WTC11 (cell line): ENCODE measurements at regions not wholly inside any gene's neighbourhood (a gene's known extent, or its start where the extent isn't known, plus 50 kb on each side); places are given as distances from the start of the nearest gene placed in this dataset.

Experiments
- ATAC-seq: fragments of 200-7000 bp; cut with Tn5 transposase; 2 replicates; pipeline ENCODE4 v1.10.0; 2021; ENCODE audit warnings: mild to moderate bottlenecking, moderate library complexity
- CTCF ChIA-PET: fragments of 300-600 bp; sonication (Branson Sonifier 250); formaldehyde crosslinking; loops from one replicate; lab custom pipeline; 2021; ENCODE audit warnings: antibody characterized with exemption; lab: Charles Lee
- POLR2A ChIA-PET: fragments of 350-600 bp; sonication (Branson Sonifier 250); formaldehyde crosslinking; loops from one replicate; lab custom pipeline; 2021; ENCODE audit warnings: antibody characterized with exemption; lab: Charles Lee
- DNase-seq: peaks from one replicate; pipeline ENCODE4 v3.0.0; 2021; ENCODE audit warnings: low spot score
- H3K27ac Mint-ChIP-seq: 2 replicates; pipeline ENCODE4 v1.8.0; 2021; ENCODE audit warnings: mixed read lengths
- H3K27me3 Mint-ChIP-seq: 2 replicates; pipeline ENCODE4 v1.8.0; 2021; ENCODE audit warnings: low read depth, mild to moderate bottlenecking, moderate library complexity, mixed read lengths
- H3K36me3 Mint-ChIP-seq: 2 replicates; pipeline ENCODE4 v1.8.0; 2021; ENCODE audit warnings: mixed read lengths
- H3K4me1 Mint-ChIP-seq: 2 replicates; pipeline ENCODE4 v1.8.0; 2022; ENCODE audit warnings: mixed read lengths
- H3K4me3 Mint-ChIP-seq: 2 replicates; pipeline ENCODE4 v1.8.0; 2021; ENCODE audit warnings: mild to moderate bottlenecking, moderate library complexity, mixed read lengths
- H3K9me3 Mint-ChIP-seq: 2 replicates; pipeline ENCODE4 v1.8.0; 2021; ENCODE audit warnings: mixed read lengths
- AFF4 ChIP-seq: sonication (generic); formaldehyde crosslinking; IDR thresholded peaks from 2 replicates; pipeline ENCODE4 v1.8.1; 2023; ENCODE audit warnings: mild to moderate bottlenecking, missing genetic modification reagents, borderline replicate concordance
- CBFB ChIP-seq: sonication (generic); formaldehyde crosslinking; IDR thresholded peaks from 2 replicates; pipeline ENCODE4 v1.8.1; 2022; ENCODE audit warnings: mild to moderate bottlenecking, low read depth, missing genetic modification reagents
- ELF4 ChIP-seq: sonication (generic); formaldehyde crosslinking; IDR thresholded peaks from 2 replicates; pipeline ENCODE4 v1.8.1; 2022; ENCODE audit warnings: low read depth, mild to moderate bottlenecking, moderate library complexity, missing genetic modification reagents
- GRHL2 ChIP-seq: fragments of 250-450 bp; sonication (Bioruptor Pico); IDR thresholded peaks from 2 replicates; pipeline ENCODE4 v1.8.0; 2022; ENCODE audit warnings: mild to moderate bottlenecking, moderate library complexity; ENCODE audit not compliant: insufficient replicate concordance, severe bottlenecking
- JAZF1 ChIP-seq: fragments of 250-450 bp; sonication (Bioruptor Pico); IDR thresholded peaks from 2 replicates; pipeline ENCODE4 v1.9.0; 2021; ENCODE audit warnings: moderate library complexity, mild to moderate bottlenecking, inconsistent platforms
- MLX ChIP-seq: sonication (generic); formaldehyde crosslinking; IDR thresholded peaks from 2 replicates; pipeline ENCODE4 v1.8.1; 2023; ENCODE audit warnings: mild to moderate bottlenecking, missing genetic modification reagents, moderate library complexity
- MXD4 ChIP-seq: fragments of 250-450 bp; sonication (Bioruptor Pico); IDR thresholded peaks from 2 replicates; pipeline ENCODE4 v1.8.0; 2021; ENCODE audit warnings: mild to moderate bottlenecking, moderate library complexity, borderline replicate concordance
- NR1H2 ChIP-seq: sonication (generic); formaldehyde crosslinking; IDR thresholded peaks from 2 replicates; pipeline ENCODE4 v1.9.0; 2021; ENCODE audit warnings: mild to moderate bottlenecking, moderate library complexity, missing genetic modification reagents
- PRRX2 ChIP-seq: fragments of 250-450 bp; sonication (Bioruptor Pico); IDR thresholded peaks from 2 replicates; pipeline ENCODE4 v1.8.0; 2021; ENCODE audit warnings: mild to moderate bottlenecking
- SOX15 ChIP-seq: fragments of 250-450 bp; sonication (Bioruptor Pico); IDR thresholded peaks from 2 replicates; pipeline ENCODE4 v1.9.0; 2021; ENCODE audit warnings: mild to moderate bottlenecking
- TCF7 ChIP-seq: sonication (generic); formaldehyde crosslinking; IDR thresholded peaks from 2 replicates; pipeline ENCODE4 v1.8.0; 2022; ENCODE audit warnings: mild to moderate bottlenecking, low read depth, missing genetic modification reagents, moderate library complexity
- TEAD1 ChIP-seq: sonication (generic); formaldehyde crosslinking; IDR thresholded peaks from 2 replicates; pipeline ENCODE4 v1.8.0; 2022; ENCODE audit warnings: mild to moderate bottlenecking, missing genetic modification reagents
- ZNF121 ChIP-seq: sonication (generic); formaldehyde crosslinking; IDR thresholded peaks from 2 replicates; pipeline ENCODE4 v1.8.0; 2023; ENCODE audit warnings: missing genetic modification reagents
- ZNF219 ChIP-seq: sonication (generic); formaldehyde crosslinking; IDR thresholded peaks from 2 replicates; pipeline ENCODE4 v1.8.0; 2023; ENCODE audit warnings: missing genetic modification reagents, mild to moderate bottlenecking, borderline replicate concordance
- ZNF317 ChIP-seq: sonication (generic); formaldehyde crosslinking; IDR thresholded peaks from 2 replicates; pipeline ENCODE4 v1.8.1; 2023; ENCODE audit warnings: low read depth, mild to moderate bottlenecking, moderate library complexity, missing genetic modification reagents, borderline replicate concordance
- ZNF416 ChIP-seq: fragments of 250-450 bp; sonication (Bioruptor Pico); IDR thresholded peaks from 2 replicates; pipeline ENCODE4 v1.9.0; 2021; ENCODE audit warnings: mild to moderate bottlenecking, inconsistent platforms
- ZNF423 ChIP-seq: fragments of 250-450 bp; sonication (Bioruptor Pico); IDR thresholded peaks from 2 replicates; pipeline ENCODE4 v2.1.2; 2022; ENCODE audit warnings: mild to moderate bottlenecking, moderate library complexity
- ZNF512 ChIP-seq: sonication (generic); formaldehyde crosslinking; IDR thresholded peaks from 2 replicates; pipeline ENCODE4 v1.8.1; 2022; ENCODE audit warnings: missing genetic modification reagents, borderline replicate concordance
- TF ChIP-seq, protein P1 (sequence below): fragments of 200-600 bp; IDR thresholded peaks from 2 replicates; pipeline ENCODE4 v1.8.0; 2022; ENCODE audit warnings: antibody characterized with exemption
- TF ChIP-seq, protein P2 (sequence below): sonication (generic); formaldehyde crosslinking; IDR thresholded peaks from 2 replicates; pipeline ENCODE4 v1.8.1; 2023; ENCODE audit warnings: mild to moderate bottlenecking, missing genetic modification reagents, moderate library complexity
- TF ChIP-seq, protein P3 (sequence below): sonication (generic); formaldehyde crosslinking; IDR thresholded peaks from 2 replicates; pipeline ENCODE4 v1.8.1; 2023; ENCODE audit warnings: mild to moderate bottlenecking, missing genetic modification reagents

- TF ChIP-seq MLX: no peak
- TF ChIP-seq JAZF1 (CRISPR knock-in tag): no peak
These were observed 248.2 kb upstream of the PITRM1 start (continued) for GRCh38 chr10:3420527-3421469.

- ATAC-seq (no peak), DNase-seq (no peak)
- ChIA-PET CTCF (no interaction called here), POLR2A (no interaction called here)
- H3K27ac Mint-ChIP-seq: no peak overlapping the region
- no peaks in the 10 kb centered on the region for H3K36me3 Mint-ChIP-seq
- TF ChIP-seq ZNF423 (CRISPR knock-in tag) (no peak), ZNF416 (CRISPR knock-in tag) (no peak), TEAD1 (CRISPR knock-in tag) (no peak), ZNF512 (CRISPR knock-in tag) (no peak)
- no peaks in the 10 kb centered on the region for H3K9me3 Mint-ChIP-seq
- peaks cover 19% of the 10 kb centered on the region for H3K4me1 Mint-ChIP-seq
- no peaks in the 10 kb centered on the region for H3K27me3 Mint-ChIP-seq
- no peak overlapping the region for H3K4me3 Mint-ChIP-seq
These were observed 247.3 kb upstream of the PITRM1 start for GRCh38 chr10:3419719-3420495.

DNA sequence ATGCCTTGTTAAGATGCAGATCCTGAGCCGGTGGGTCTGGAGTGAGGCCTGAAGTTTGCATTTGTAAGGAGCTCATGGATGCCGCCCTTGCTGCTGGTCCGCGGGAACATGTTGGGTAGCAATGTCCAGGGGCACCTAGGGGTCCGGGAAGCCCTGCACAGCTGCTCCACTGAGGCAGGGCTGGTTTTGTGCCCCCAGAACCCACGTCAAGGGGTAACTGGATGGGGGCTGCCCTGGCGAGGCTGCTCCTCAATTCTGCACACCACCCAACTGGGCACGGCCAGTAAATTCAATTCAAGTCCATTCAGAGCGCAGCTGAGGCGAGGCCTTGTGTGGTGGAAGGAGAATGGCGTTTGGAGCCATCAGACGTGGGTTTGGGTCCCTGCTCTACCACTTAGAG, 246.3 kb upstream of the PITRM1 start:
- no peak overlapping the region for H3K27ac Mint-ChIP-seq
- H3K9me3 Mint-ChIP-seq: no peaks in the 10 kb centered on the region
- no peak overlapping the region for H3K4me3 Mint-ChIP-seq
- ATAC-seq (no peak), DNase-seq (no peak)
- ChIA-PET CTCF (interaction anchor here (0.7 to 1.1 kb wide), 2 partner anchors 125 to 155 kb away, joined by 3 to 4 read pairs; no protein-coding TSS in a partner anchor), POLR2A (no interaction called here)
- no peaks in the 10 kb centered on the region for H3K27me3 Mint-ChIP-seq
- no peaks in the 10 kb centered on the region for H3K36me3 Mint-ChIP-seq
- TF ChIP-seq, protein P1, sequence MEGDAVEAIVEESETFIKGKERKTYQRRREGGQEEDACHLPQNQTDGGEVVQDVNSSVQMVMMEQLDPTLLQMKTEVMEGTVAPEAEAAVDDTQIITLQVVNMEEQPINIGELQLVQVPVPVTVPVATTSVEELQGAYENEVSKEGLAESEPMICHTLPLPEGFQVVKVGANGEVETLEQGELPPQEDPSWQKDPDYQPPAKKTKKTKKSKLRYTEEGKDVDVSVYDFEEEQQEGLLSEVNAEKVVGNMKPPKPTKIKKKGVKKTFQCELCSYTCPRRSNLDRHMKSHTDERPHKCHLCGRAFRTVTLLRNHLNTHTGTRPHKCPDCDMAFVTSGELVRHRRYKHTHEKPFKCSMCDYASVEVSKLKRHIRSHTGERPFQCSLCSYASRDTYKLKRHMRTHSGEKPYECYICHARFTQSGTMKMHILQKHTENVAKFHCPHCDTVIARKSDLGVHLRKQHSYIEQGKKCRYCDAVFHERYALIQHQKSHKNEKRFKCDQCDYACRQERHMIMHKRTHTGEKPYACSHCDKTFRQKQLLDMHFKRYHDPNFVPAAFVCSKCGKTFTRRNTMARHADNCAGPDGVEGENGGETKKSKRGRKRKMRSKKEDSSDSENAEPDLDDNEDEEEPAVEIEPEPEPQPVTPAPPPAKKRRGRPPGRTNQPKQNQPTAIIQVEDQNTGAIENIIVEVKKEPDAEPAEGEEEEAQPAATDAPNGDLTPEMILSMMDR: no peak
- TF ChIP-seq JAZF1 (CRISPR knock-in tag) (no peak), MXD4 (no peak), ZNF121 (CRISPR knock-in tag) (no peak), AFF4 (CRISPR knock-in tag) (no peak), NR1H2 (no peak), TCF7 (no peak), CBFB (CRISPR knock-in tag) (no peak), ELF4 (CRISPR knock-in tag) (no peak), SOX15 (CRISPR knock-in tag) (no peak), ZNF219 (CRISPR knock-in tag) (no peak), ZNF317 (no peak), GRHL2 (CRISPR knock-in tag) (no peak), PRRX2 (CRISPR knock-in tag) (no peak)
- TF ChIP-seq, protein P2, sequence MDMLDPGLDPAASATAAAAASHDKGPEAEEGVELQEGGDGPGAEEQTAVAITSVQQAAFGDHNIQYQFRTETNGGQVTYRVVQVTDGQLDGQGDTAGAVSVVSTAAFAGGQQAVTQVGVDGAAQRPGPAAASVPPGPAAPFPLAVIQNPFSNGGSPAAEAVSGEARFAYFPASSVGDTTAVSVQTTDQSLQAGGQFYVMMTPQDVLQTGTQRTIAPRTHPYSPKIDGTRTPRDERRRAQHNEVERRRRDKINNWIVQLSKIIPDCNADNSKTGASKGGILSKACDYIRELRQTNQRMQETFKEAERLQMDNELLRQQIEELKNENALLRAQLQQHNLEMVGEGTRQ (CRISPR knock-in tag): no peak
- TF ChIP-seq, protein P3, sequence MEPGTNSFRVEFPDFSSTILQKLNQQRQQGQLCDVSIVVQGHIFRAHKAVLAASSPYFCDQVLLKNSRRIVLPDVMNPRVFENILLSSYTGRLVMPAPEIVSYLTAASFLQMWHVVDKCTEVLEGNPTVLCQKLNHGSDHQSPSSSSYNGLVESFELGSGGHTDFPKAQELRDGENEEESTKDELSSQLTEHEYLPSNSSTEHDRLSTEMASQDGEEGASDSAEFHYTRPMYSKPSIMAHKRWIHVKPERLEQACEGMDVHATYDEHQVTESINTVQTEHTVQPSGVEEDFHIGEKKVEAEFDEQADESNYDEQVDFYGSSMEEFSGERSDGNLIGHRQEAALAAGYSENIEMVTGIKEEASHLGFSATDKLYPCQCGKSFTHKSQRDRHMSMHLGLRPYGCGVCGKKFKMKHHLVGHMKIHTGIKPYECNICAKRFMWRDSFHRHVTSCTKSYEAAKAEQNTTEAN (CRISPR knock-in tag): no peak
- H3K4me1 Mint-ChIP-seq: peaks cover 14% of the 10 kb centered on the region
